ENCODE measurements at regions not wholly inside any gene's neighbourhood (a gene's known extent, or its start where the extent isn't known, plus 50 kb on each side); places are given as distances from the start of the nearest gene placed in this dataset.

GRCh38 chr4:156503119-156503518, 468.5 kb downstream of the PDGFC start:
- peaks cover 4% of the 10 kb centered on the region for H3K4me1 Mint-ChIP-seq (ENCODE audit: low read depth)
- H3K27me3 Mint-ChIP-seq = no peaks in the 10 kb centered on the region
- TF ChIP-seq CTCF (IDR thresholded peaks at IDR 0.05; ENCODE audit: unreplicated experiment) = no peak
- no peak overlapping the region for H3K4me3 Mint-ChIP-seq (ENCODE audit: low read depth)
- peaks cover 6% of the 10 kb centered on the region for H3K9me3 Mint-ChIP-seq (ENCODE audit: low read depth)
- no peaks in the 10 kb centered on the region for H3K36me3 Mint-ChIP-seq (ENCODE audit: insufficient read depth)
- H3K27ac Mint-ChIP-seq = no peak overlapping the region
- DNase-seq (ENCODE audit: low spot score, unreplicated experiment) = no peak

GRCh38 chr4:156501962-156502361, 469.6 kb downstream of the PDGFC start:
- H3K27me3 Mint-ChIP-seq = no peaks in the 10 kb centered on the region
- peaks cover 4% of the 10 kb centered on the region for H3K4me1 Mint-ChIP-seq (ENCODE audit: low read depth)
- TF ChIP-seq CTCF (IDR thresholded peaks at IDR 0.05; ENCODE audit: unreplicated experiment) = no peak
- no peak for DNase-seq (ENCODE audit: low spot score, unreplicated experiment)
- no peak overlapping the region for H3K4me3 Mint-ChIP-seq (ENCODE audit: low read depth)
- H3K27ac Mint-ChIP-seq = no peak overlapping the region
- no peaks in the 10 kb centered on the region for H3K36me3 Mint-ChIP-seq (ENCODE audit: insufficient read depth)
- peaks cover 5% of the 10 kb centered on the region for H3K9me3 Mint-ChIP-seq (ENCODE audit: low read depth)

GRCh38 chr4:156499684-156500083, 471.9 kb downstream of the PDGFC start:
- DNase-seq (ENCODE audit: low spot score, unreplicated experiment) = no peak
- Mint-ChIP-seq H3K9me3 (ENCODE audit: low read depth) (peaks cover 5% of the 10 kb centered on the region), H3K36me3 (ENCODE audit: insufficient read depth) (no peaks in the 10 kb centered on the region), H3K27ac (no peak overlapping the region), H3K27me3 (no peaks in the 10 kb centered on the region), H3K4me3 (ENCODE audit: low read depth) (no peak overlapping the region), H3K4me1 (ENCODE audit: low read depth) (peaks cover 10% of the 10 kb centered on the region)
- no peak for TF ChIP-seq CTCF (IDR thresholded peaks at IDR 0.05; ENCODE audit: unreplicated experiment)

- Mint-ChIP-seq H3K36me3 (ENCODE audit: insufficient read depth) (no peaks in the 10 kb centered on the region), H3K27me3 (no peaks in the 10 kb centered on the region), H3K27ac (no peak overlapping the region), H3K4me3 (ENCODE audit: low read depth) (no peak overlapping the region), H3K9me3 (ENCODE audit: low read depth) (no peaks in the 10 kb centered on the region), H3K4me1 (ENCODE audit: low read depth) (peaks cover 6% of the 10 kb centered on the region)
- no peak for DNase-seq (ENCODE audit: low spot score, unreplicated experiment)
- TF ChIP-seq CTCF (IDR thresholded peaks at IDR 0.05; ENCODE audit: unreplicated experiment) = no peak
Observed at GRCh38 chr4:156497486-156497885, 474.1 kb downstream of the PDGFC start.

GRCh38 chr4:156496797-156497196, 474.8 kb downstream of the PDGFC start:
- no peaks in the 10 kb centered on the region for H3K27me3 Mint-ChIP-seq

More at GRCh38 chr4:156496797-156497196, 474.8 kb downstream of the PDGFC start:
- Mint-ChIP-seq H3K9me3 (ENCODE audit: low read depth) (peaks cover 2% of the 10 kb centered on the region), H3K27ac (no peak overlapping the region), H3K4me3 (ENCODE audit: low read depth) (no peak overlapping the region), H3K4me1 (ENCODE audit: low read depth) (peaks cover 6% of the 10 kb centered on the region), H3K36me3 (ENCODE audit: insufficient read depth) (no peaks in the 10 kb centered on the region)
- DNase-seq (ENCODE audit: low spot score, unreplicated experiment) = no peak
- TF ChIP-seq CTCF (IDR thresholded peaks at IDR 0.05; ENCODE audit: unreplicated experiment) = no peak

All from progenitor cell of endocrine pancreas (in vitro differentiated cells).